Loucy (cell line): ENCODE measurements at regions not wholly inside any gene's neighbourhood (a gene's known extent, or its start where the extent isn't known, plus 50 kb on each side); places are given as distances from the start of the nearest gene placed in this dataset.
A peak's percentile ranks its signal among the peaks of the same experiment; 100 is the strongest.

ENCODE experiments used
- EZH2phosphoT487 ChIP-seq: fragments of 200-600 bp; IDR thresholded peaks from 2 replicates; pipeline ENCODE4 v1.6.1; 2018; ENCODE audit warnings: antibody characterized with exemption, mild to moderate bottlenecking, moderate library complexity, borderline replicate concordance
- TF ChIP-seq, protein P1 (sequence below): fragments of 200-600 bp; sonication (generic); conservative IDR thresholded peaks from 2 replicates; pipeline ENCODE4 v1.5.1; 2014; ENCODE audit warnings: mild to moderate bottlenecking, antibody characterized with exemption, low read length

DNA sequence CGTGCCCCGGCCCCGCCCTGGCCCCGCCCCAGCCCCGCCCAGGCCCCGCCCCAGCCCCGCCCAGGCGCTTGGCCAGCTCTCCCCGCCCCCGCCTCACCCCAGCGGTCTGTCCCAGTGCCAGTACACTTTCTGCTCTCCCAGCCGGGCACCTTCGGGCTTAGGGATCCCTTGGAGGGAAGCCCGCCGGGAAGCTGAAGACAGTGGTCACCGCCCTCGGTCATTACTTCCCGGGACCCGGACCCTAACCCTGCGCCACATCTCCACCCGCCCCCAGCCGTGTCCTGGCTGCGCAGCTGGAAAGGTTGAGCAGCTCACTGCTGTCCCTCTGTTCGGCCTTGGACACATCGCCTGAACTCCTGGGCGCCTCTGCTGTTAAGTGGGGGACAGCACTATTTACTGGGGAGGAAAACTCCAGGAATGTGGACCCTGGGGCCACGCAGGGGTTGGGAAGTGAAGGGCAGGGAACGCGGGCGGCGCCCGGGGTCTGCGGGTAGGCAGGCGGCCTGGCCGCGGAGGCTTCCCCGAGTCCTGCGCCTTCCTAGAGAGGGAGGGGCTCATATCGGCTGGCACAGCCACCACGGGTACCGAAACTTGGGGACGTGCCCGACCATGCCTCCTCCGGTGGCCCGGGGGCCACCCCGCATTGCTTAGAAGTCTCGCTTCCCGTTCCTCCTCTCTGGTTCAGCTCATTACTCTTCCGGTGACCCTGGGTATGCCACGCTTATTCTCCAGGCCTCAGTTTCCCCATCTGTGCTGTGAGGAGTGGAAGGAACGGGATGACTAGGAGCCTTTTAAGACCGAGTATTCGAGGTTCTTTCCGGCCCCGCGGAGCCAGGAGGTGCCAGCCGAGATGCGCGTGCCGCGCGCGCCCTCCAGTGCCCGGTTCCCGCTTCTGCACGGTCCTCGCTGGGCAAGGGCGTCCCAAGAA, 121.0 kb downstream of the GYPC start:
- TF ChIP-seq, protein P1, sequence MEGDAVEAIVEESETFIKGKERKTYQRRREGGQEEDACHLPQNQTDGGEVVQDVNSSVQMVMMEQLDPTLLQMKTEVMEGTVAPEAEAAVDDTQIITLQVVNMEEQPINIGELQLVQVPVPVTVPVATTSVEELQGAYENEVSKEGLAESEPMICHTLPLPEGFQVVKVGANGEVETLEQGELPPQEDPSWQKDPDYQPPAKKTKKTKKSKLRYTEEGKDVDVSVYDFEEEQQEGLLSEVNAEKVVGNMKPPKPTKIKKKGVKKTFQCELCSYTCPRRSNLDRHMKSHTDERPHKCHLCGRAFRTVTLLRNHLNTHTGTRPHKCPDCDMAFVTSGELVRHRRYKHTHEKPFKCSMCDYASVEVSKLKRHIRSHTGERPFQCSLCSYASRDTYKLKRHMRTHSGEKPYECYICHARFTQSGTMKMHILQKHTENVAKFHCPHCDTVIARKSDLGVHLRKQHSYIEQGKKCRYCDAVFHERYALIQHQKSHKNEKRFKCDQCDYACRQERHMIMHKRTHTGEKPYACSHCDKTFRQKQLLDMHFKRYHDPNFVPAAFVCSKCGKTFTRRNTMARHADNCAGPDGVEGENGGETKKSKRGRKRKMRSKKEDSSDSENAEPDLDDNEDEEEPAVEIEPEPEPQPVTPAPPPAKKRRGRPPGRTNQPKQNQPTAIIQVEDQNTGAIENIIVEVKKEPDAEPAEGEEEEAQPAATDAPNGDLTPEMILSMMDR, result peak; percentile 98
- TF ChIP-seq EZH2phosphoT487, result no peak
